Stimulated activated CD4-positive, alpha-beta T cell treated with anti-CD3 and anti-CD28 coated beads, Interleukin-1b, Interleukin-23, amount 100 ng/mL, for 4 hours (primary cell): ENCODE measurements at regions not wholly inside any gene's neighbourhood (a gene's known extent, or its start where the extent isn't known, plus 50 kb on each side); places are given as distances from the start of the nearest gene placed in this dataset.

ENCODE experiments used
- DNase-seq, 2 donors: peaks; one replicate each; pipeline ENCODE4 v3.0.0-alpha.2; 2020; ENCODE audit warnings: low read depth in 2 of 2

GRCh38 chr9:113646946-113647914, 183.7 kb downstream of the RGS3 start:
- no peak for DNase-seq

GRCh38 chr9:113648048-113648447, 184.5 kb downstream of the RGS3 start:
- DNase-seq, result no peak

- no peak for DNase-seq
These were observed 185.1 kb downstream of the RGS3 start for GRCh38 chr9:113648586-113648985.

GRCh38 chr9:113649054-113649453, 185.5 kb downstream of the RGS3 start:
- no peak for DNase-seq

- no peak for DNase-seq
These were observed 186.3 kb downstream of the RGS3 start for GRCh38 chr9:113649855-113650206.

GRCh38 chr9:113650207-113651131, 186.9 kb downstream of the RGS3 start:
- no peak for DNase-seq

- no peak for DNase-seq
These were observed 188.4 kb downstream of the RGS3 start for GRCh38 chr9:113651896-113652295.

GRCh38 chr9:113652355-113653152, 189.0 kb downstream of the RGS3 start:
- DNase-seq, result no peak

- DNase-seq, result no peak
These were observed 190.4 kb downstream of the RGS3 start for GRCh38 chr9:113653746-113654604.

- no peak for DNase-seq
These were observed 191.3 kb downstream of the RGS3 start for GRCh38 chr9:113654605-113655428.

- no peak for DNase-seq
These were observed 193.5 kb downstream of the RGS3 start for GRCh38 chr9:113656771-113657670.

- DNase-seq, result peak; percentile 70 to 72
These were observed 194.4 kb downstream of the RGS3 start for GRCh38 chr9:113657765-113658544.

GRCh38 chr9:113658545-113658895, 195.0 kb downstream of the RGS3 start:
- no peak for DNase-seq

- DNase-seq, result no peak
These were observed 195.5 kb downstream of the RGS3 start for GRCh38 chr9:113659039-113659438.

- no peak for DNase-seq
These were observed 196.2 kb downstream of the RGS3 start for GRCh38 chr9:113659740-113660139.

- DNase-seq, result no peak
These were observed 196.7 kb downstream of the RGS3 start for GRCh38 chr9:113660196-113660595.

GRCh38 chr9:113661074-113661473, 197.5 kb downstream of the RGS3 start:
- no peak for DNase-seq
